HG03175 (cell line): ENCODE measurements at regions not wholly inside any gene's neighbourhood (a gene's known extent, or its start where the extent isn't known, plus 50 kb on each side); places are given as distances from the start of the nearest gene placed in this dataset.
"Not testable (repeated sequence)": the region's sequence is repeated elsewhere in the genome, so short reads cannot be mapped to it uniquely, and the experiment has no call there.

Experiments
- ATAC-seq: cut with Tn5 transposase; IDR thresholded peaks from one replicate; pipeline ENCODE4 v1.9.1; 2021; ENCODE audit warnings: mild to moderate bottlenecking, moderate library complexity; ENCODE audit not compliant: unreplicated experiment

DNA sequence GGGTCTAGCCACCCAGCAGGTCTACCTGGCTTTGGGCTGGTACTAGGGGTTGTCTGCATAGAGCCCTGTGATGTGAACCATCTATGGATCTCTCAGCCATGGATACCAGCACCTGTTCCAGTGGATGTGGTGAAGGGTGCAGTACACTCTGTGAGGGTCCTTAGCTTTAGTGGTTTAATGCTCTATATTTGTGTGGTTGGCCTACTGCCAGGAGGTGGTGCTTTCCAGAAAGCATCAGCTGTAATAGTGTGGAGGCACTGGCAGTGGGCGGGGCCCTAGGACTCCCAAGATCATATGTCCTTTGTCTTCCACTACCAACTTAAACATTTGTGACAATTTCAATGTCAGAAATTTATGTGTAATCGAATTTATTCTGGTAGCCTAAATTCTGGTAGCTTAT lies 1065.1 kb downstream of the RPIA start:
- not testable (repeated sequence) for ATAC-seq

GRCh38 chr2:89758332-89759026 lies 1067.0 kb downstream of the RPIA start:
- ATAC-seq, result not testable (repeated sequence)

- ATAC-seq, result not testable (repeated sequence)
Observed at GRCh38 chr2:89760762-89761161, 1069.3 kb downstream of the RPIA start.

- ATAC-seq, result not testable (repeated sequence)
Observed at GRCh38 chr2:89761171-89761570, 1069.7 kb downstream of the RPIA start.

DNA sequence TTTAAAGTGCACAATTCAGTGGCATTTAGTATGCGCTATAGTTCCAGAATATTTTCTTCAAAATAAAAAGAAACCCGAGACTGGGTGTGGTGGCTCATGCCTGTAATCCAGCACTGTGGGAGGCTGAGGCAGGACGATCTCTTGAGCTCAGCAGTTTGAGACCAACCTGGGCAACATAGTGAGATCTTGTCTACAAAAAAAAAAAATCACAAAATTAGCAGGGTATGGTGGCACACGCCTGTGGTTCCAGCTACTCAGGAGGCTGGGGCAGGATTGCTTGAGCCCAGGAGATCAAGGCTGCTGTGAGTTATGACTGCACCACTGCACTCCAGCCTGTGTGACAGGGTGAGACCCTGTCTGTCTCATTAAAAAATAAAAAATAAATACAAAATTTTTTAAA lies 1070.4 kb downstream of the RPIA start:
- ATAC-seq, result not testable (repeated sequence)

- not testable (repeated sequence) for ATAC-seq
Observed at GRCh38 chr2:89762461-89763253, 1071.2 kb downstream of the RPIA start.

DNA sequence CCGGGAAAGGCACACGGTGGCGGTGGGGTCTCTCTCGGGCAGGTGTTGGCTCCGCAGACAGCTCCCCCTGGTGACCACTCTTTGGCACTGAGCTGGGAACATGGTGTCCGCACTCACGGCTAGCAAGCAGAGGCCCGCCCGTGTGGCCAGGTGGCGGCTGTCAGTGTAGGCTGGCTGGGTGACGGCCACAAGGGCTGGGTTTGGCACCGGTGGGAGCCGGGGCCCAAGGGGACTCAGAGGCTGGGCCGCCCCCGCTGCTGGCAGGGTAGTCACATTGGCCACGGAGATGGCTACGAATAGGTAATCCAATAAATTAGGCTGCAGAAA lies 1071.7 kb downstream of the RPIA start:
- ATAC-seq, result no peak

DNA sequence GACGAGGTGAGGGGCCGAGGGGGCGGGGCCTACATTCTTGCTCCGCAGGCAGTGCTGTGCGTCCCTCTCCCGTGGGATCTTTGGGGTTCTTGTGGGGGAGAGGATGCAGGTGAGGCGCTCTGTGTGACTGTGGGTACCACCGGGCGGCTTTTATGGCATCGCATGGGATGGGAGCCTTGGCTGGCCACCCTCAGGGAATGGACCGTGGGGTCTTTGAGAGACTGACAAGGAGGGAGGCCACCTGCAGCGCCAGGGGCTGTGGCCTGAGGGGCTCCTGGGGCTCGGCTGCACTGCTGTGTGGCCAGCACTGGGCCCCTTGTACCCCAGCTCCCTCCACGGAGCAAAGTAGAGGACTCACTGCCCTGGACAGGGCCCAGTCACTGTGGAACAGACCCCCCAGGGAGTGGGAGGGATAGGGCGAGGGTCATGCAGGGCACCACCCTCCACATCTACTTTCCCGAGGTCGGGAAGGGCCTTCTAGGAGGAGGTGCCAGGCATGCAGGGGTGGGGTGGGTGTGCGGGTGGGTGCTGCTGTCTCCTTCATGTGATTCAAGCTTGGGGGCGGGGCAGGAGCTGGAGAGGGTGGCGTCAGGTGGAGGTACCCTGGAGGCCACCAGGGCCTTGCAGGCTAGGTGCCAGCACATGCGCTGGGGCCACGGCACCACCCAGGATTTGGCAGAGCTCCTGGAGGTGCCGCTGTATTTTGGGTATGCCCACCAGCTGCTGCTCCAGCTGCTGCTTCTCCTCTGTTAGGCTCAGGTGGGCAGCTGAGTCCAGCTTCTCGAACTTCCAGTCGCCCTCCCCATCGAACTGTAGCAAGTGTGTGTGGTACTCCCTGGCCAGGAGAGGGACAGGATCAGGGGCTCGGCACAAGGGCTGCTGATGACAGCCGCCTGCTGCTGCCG lies 1072.4 kb downstream of the RPIA start:
- ATAC-seq, result no peak

- not testable (repeated sequence) for ATAC-seq
Observed at GRCh38 chr2:89764571-89765360, 1073.3 kb downstream of the RPIA start.

- not testable (repeated sequence) for ATAC-seq
Observed at GRCh38 chr2:89765361-89765718, 1073.9 kb downstream of the RPIA start.

DNA sequence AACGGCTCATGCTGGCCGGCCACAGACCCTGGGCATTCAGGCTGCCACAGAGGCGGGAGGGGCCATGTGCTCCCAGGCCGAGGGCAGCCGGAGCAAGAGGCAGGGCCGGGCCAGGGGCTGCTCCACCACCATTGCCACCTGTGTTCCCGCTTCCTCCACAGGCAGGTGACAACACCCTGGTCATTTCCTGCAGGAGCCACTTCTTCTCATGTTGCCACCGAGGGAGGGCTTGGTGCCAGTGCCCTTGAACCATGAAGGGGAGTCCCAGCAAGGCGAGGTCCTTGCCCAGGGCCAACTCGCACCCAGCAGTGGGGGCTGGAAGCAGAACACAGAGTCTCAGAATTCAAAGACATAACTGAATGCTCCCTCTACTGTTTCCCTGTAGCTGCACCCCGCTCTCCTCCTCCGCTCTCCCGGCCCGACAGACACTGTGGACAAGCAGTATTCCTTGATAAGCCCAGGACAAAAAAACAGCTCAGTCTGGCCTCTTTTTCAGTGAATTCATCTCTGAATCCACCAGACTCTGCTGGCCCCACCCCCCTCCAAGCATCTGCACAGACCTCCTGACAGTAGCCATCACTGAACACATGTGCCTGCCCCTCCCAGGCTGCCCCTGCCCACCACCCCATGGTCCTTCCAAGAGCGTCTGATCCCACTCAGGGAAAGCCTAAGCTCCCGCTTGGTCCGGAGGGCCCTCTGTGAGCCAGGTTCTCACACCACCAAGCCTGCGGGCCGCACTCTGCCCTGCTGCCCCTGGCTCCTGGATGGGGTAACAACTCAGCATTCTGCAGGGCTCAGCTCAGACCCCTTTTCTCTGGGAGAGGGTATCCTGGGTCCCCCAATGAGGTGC lies 1074.9 kb downstream of the RPIA start:
- not testable (repeated sequence) for ATAC-seq

DNA sequence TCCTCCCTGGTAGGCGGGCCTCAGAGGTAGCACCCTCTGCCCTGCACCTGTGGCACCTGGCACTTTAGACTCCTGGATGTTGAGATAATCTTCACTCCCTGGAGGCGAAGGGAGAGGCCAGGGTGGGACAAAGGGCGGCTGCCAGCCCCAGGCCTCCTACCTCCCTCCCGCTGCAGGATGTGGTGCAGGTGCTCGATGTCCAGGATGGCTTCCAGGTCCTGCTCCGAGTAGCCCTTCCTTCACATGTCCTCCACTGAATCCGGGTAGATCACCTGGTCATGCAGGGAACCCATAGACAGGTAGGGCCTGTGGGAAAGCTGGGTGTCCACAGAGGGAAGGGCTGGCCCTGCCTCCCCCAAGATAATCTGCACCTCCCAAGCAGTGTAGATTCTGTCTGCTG lies 1075.6 kb downstream of the RPIA start:
- not testable (repeated sequence) for ATAC-seq

GRCh38 chr2:89767572-89768435 lies 1076.3 kb downstream of the RPIA start:
- no peak for ATAC-seq

GRCh38 chr2:89775885-89776284 lies 1084.4 kb downstream of the RPIA start:
- no peak for ATAC-seq

DNA sequence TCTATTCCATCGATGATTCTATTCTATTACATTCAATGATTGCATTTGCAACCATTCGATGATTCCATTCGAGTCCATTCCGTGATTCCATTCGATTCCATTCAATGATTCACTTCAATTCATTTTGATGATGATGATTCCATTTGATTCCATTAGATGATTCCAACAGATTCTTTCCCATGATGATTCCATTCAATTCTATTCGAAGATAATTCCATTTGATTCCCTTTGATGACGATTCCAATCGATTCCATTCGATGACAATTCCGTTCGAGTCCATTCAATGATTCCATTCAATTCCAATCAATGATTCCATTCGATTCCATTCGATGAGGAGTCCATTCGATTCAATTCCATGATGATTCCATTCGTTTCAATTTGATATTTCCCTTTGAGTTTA lies 1088.8 kb downstream of the RPIA start:
- ATAC-seq, result no peak

- no peak for ATAC-seq
Observed at GRCh38 chr2:89781962-89782361, 1090.5 kb downstream of the RPIA start.

GRCh38 chr2:89784960-89785359 lies 1093.5 kb downstream of the RPIA start:
- ATAC-seq, result no peak

DNA sequence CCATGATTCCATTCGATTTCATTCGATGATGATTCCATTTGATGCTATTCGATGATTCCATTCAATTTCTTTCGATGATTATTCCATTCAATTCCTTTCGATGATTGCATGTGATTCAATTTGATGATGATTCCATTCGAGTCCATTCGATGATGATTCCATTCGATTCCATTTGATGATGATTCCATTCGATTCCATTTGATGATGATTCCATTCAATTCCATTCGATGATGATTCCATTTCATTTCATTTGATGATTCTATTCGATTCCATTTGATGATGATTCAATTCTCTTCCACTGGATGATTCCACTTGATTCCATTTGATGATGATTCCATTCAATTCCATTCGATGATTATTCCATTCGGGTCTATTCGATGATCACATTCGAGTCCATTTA lies 1094.1 kb downstream of the RPIA start:
- ATAC-seq, result not testable (repeated sequence)

DNA sequence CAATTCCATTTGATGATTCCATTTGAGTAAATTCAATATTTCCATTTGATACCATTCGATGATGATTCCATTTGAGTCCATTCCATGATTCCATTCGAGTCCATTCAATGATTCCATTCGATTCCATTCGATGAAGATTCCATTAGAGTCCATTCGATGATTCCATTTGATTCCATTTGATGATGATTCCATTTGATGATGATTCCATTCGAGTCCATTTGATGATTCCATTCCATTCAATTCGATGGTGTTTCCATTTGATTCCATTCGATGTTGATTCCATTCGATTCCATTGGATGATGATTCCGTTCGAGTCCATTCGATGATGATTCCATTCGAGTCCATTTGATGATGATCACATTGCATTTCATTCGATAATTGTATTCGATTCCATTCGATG lies 1095.2 kb downstream of the RPIA start:
- ATAC-seq, result not testable (repeated sequence)
